ENCODE measurements at regions not wholly inside any gene's neighbourhood (a gene's known extent, or its start where the extent isn't known, plus 50 kb on each side); places are given as distances from the start of the nearest gene placed in this dataset.

GRCh38 chr21:25528515-25528914 is 78.8 kb downstream of the MRPL39 start:
- whole genome bisulfite sequencing, 2 experiments (ENCODE audit: extremely low coverage in 1 of 2, insufficient coverage in 1 of 2, insufficient read length in 1 of 2, insufficient replicate concordance in 2 of 2, low coverage in 1 of 2, low lambda C conversion rate in 2 of 2, missing lambda C conversion rate in 1 of 2), result 83% methylated on average over 2 of the region's 2 CpGs; no CpG with 5 or more reads in 1 of the 2 experiments
- no peaks in the 10 kb centered on the region for H3K36me3 ChIP-seq (ENCODE audit: control insufficient read depth in 2 of 4, insufficient read depth in 4 of 4, low read length in 3 of 4)
- H3K14ac ChIP-seq (ENCODE audit: insufficient read length), result no peak overlapping the region
- H3K79me1 ChIP-seq (ENCODE audit: low read depth, low read length), result no peaks in the 10 kb centered on the region
- H3K9me3 ChIP-seq (ENCODE audit: insufficient read depth in 2 of 2, low read depth in 1 of 2, low read length in 1 of 2), result no peaks in the 10 kb centered on the region
- no peak overlapping the region for H2BK120ac ChIP-seq (replicated peaks; ENCODE audit: low read depth, low read length)
- FAIRE-seq (no peak), DNase-seq (ENCODE audit: low read depth in 1 of 2, low spot score in 2 of 2) (no peak)
- H4K8ac ChIP-seq (ENCODE audit: extremely low read depth, insufficient read depth, low read length), result no peak overlapping the region
- TF ChIP-seq YY1 (IDR thresholded peaks at IDR 0.05; ENCODE audit: low read depth, low read length), result no peak
- no peak for TF ChIP-seq ASH2L (IDR thresholded peaks at IDR 0.05; ENCODE audit: low read length)
- TF ChIP-seq ATF2 (IDR thresholded peaks at IDR 0.05; ENCODE audit: low read length), result no peak
- TF ChIP-seq SIN3A (conservative IDR thresholded peaks at IDR 0.05 in 1 of 2, IDR thresholded peaks at IDR 0.05 in 1 of 2; ENCODE audit: low read depth in 1 of 2, low read length in 2 of 2), result no peak
- TF ChIP-seq SIX5 (IDR thresholded peaks at IDR 0.05; ENCODE audit: low read depth, low read length), result no peak
- no peak for TF ChIP-seq POLR2AphosphoS5 (IDR thresholded peaks at IDR 0.05; ENCODE audit: low read depth, low read length)
- no peak for TF ChIP-seq TCF12 (IDR thresholded peaks at IDR 0.05; ENCODE audit: low read depth, low read length)
- no peak for TF ChIP-seq KDM5A (IDR thresholded peaks at IDR 0.05; ENCODE audit: low read length)
- TF ChIP-seq HDAC6 (IDR thresholded peaks at IDR 0.05; ENCODE audit: low read depth, low read length), result no peak
- H2BK5ac ChIP-seq (ENCODE audit: low read depth, low read length), result no peak overlapping the region
- H3K4me3 ChIP-seq (ENCODE audit: extremely low read depth in 1 of 4, insufficient read depth in 2 of 4, low read depth in 3 of 4, low read length in 4 of 4), result no peak overlapping the region
- no peak overlapping the region for H3K23ac ChIP-seq (ENCODE audit: insufficient read length)
- no peaks in the 10 kb centered on the region for H3K23me2 ChIP-seq (ENCODE audit: low read depth, low read length)
- no peak overlapping the region for H2BK15ac ChIP-seq (ENCODE audit: low read length)
- no peaks in the 10 kb centered on the region for H4K20me1 ChIP-seq (replicated peaks in 1 of 2; ENCODE audit: control insufficient read depth in 1 of 2, insufficient read depth in 2 of 2, low read length in 2 of 2)
- H3K27me3 ChIP-seq (replicated peaks in 1 of 4; ENCODE audit: control insufficient read depth in 3 of 4, extremely low read depth in 1 of 4, insufficient read depth in 3 of 4, low read length in 3 of 4), result no peaks in the 10 kb centered on the region
- H3K4ac ChIP-seq (replicated peaks; ENCODE audit: insufficient read length, low read depth, low read length), result no peak overlapping the region
- no peak overlapping the region for H3K9ac ChIP-seq (replicated peaks in 1 of 4; ENCODE audit: extremely low read depth in 1 of 4, low read depth in 3 of 4, low read length in 3 of 4)
- H3K4me1 ChIP-seq (replicated peaks in 1 of 4; ENCODE audit: control insufficient read depth in 3 of 4, insufficient read depth in 4 of 4, low read length in 3 of 4), result no peaks in the 10 kb centered on the region
- H2AK5ac ChIP-seq (ENCODE audit: low read depth, low read length), result no peak overlapping the region
- ChIA-PET POLR2A (ENCODE audit: partially characterized antibody) (no interaction called here), CTCF (ENCODE audit: partially characterized antibody) (no interaction called here)
- H3K56ac ChIP-seq (replicated peaks; ENCODE audit: insufficient read length, low read depth, low read length), result no peak overlapping the region
- no peak overlapping the region for H4K5ac ChIP-seq (ENCODE audit: insufficient read length, low read depth, low read length)
- H3K18ac ChIP-seq (ENCODE audit: extremely low read depth, low read length), result no peak overlapping the region
- H3K79me2 ChIP-seq (ENCODE audit: control insufficient read depth in 1 of 2, insufficient read depth in 2 of 2, low read length in 2 of 2), result no peaks in the 10 kb centered on the region
- H2BK12ac ChIP-seq (ENCODE audit: low read depth, low read length), result no peak overlapping the region
- H3K4me2 ChIP-seq (ENCODE audit: insufficient read depth in 1 of 2, low read depth in 2 of 2, low read length in 2 of 2), result no peak overlapping the region
- no peak overlapping the region for H2BK20ac ChIP-seq (ENCODE audit: low read length)
- H2AFZ ChIP-seq (ENCODE audit: low read length), result no peak overlapping the region
- no peak overlapping the region for H3K27ac ChIP-seq (ENCODE audit: low read depth, low read length)
- H4K91ac ChIP-seq (replicated peaks; ENCODE audit: insufficient read length, low read length), result no peak overlapping the region
